Nephron progenitor cell (in vitro differentiated cells): ENCODE measurements at regions not wholly inside any gene's neighbourhood (a gene's known extent, or its start where the extent isn't known, plus 50 kb on each side); places are given as distances from the start of the nearest gene placed in this dataset.

Source experiments
- DNase-seq: peaks from one replicate; pipeline ENCODE4 v3.0.0; 2021
- H3K27ac Mint-ChIP-seq: 2 replicates; pipeline ENCODE4 v1.8.0; 2021; ENCODE audit warnings: mild to moderate bottlenecking, moderate library complexity, mixed read lengths
- H3K27me3 Mint-ChIP-seq: 2 replicates; pipeline ENCODE4 v1.8.0; 2021; ENCODE audit warnings: mild to moderate bottlenecking, low read depth, mixed read lengths; ENCODE audit not compliant: poor library complexity
- H3K36me3 Mint-ChIP-seq: 2 replicates; pipeline ENCODE4 v1.8.0; 2021; ENCODE audit warnings: low read depth, mixed read lengths
- H3K4me1 Mint-ChIP-seq: 2 replicates; pipeline ENCODE4 v1.8.0; 2021; ENCODE audit warnings: mixed read lengths
- H3K4me3 Mint-ChIP-seq: 2 replicates; pipeline ENCODE4 v1.8.0; 2021; ENCODE audit warnings: mild to moderate bottlenecking, moderate library complexity, mixed read lengths
- H3K9me3 Mint-ChIP-seq: 2 replicates; pipeline ENCODE4 v1.8.0; 2021; ENCODE audit warnings: mild to moderate bottlenecking, moderate library complexity, mixed read lengths
- CTCF ChIP-seq: fragments of 200-600 bp; sonication (generic); IDR thresholded peaks from 2 replicates; pipeline ENCODE4 v1.5.0; 2021; ENCODE audit warnings: antibody characterized with exemption

- H3K27me3 Mint-ChIP-seq, result no peaks in the 10 kb centered on the region
- no peak for TF ChIP-seq CTCF
- H3K36me3 Mint-ChIP-seq, result peaks cover 5% of the 10 kb centered on the region
- no peak for DNase-seq
- no peak overlapping the region for H3K27ac Mint-ChIP-seq
- H3K4me3 Mint-ChIP-seq, result no peak overlapping the region
- peaks cover 18% of the 10 kb centered on the region for H3K9me3 Mint-ChIP-seq
- H3K4me1 Mint-ChIP-seq, result no peaks in the 10 kb centered on the region
Measured at GRCh38 chr13:104385404-104385803, 1319.2 kb upstream of the SLC10A2 start.

GRCh38 chr13:104382951-104383350, 1316.7 kb upstream of the SLC10A2 start:
- no peak for TF ChIP-seq CTCF
- Mint-ChIP-seq H3K27me3 (no peaks in the 10 kb centered on the region), H3K9me3 (peaks cover 5% of the 10 kb centered on the region), H3K4me1 (no peaks in the 10 kb centered on the region), H3K4me3 (no peak overlapping the region), H3K27ac (no peak overlapping the region), H3K36me3 (peaks cover 3% of the 10 kb centered on the region)
- no peak for DNase-seq

GRCh38 chr13:104376588-104376987, 1310.4 kb upstream of the SLC10A2 start:
- no peak for DNase-seq
- Mint-ChIP-seq H3K4me3 (no peak overlapping the region), H3K36me3 (no peaks in the 10 kb centered on the region), H3K9me3 (no peaks in the 10 kb centered on the region), H3K4me1 (no peaks in the 10 kb centered on the region), H3K27ac (no peak overlapping the region), H3K27me3 (peaks cover 3% of the 10 kb centered on the region)
- no peak for TF ChIP-seq CTCF

- H3K36me3 Mint-ChIP-seq, result no peaks in the 10 kb centered on the region
- H3K27me3 Mint-ChIP-seq, result peaks cover 3% of the 10 kb centered on the region
- H3K4me1 Mint-ChIP-seq, result no peaks in the 10 kb centered on the region
- TF ChIP-seq CTCF, result no peak
- no peak for DNase-seq
- no peak overlapping the region for H3K27ac Mint-ChIP-seq
- H3K4me3 Mint-ChIP-seq, result no peak overlapping the region
- no peaks in the 10 kb centered on the region for H3K9me3 Mint-ChIP-seq
Measured at GRCh38 chr13:104375614-104376013, 1309.4 kb upstream of the SLC10A2 start.

- Mint-ChIP-seq H3K27me3 (peaks cover 3% of the 10 kb centered on the region), H3K4me3 (no peak overlapping the region), H3K9me3 (no peaks in the 10 kb centered on the region), H3K4me1 (no peaks in the 10 kb centered on the region), H3K36me3 (no peaks in the 10 kb centered on the region), H3K27ac (no peak overlapping the region)
- no peak for TF ChIP-seq CTCF
- no peak for DNase-seq
Measured at GRCh38 chr13:104372095-104372655, 1306.0 kb upstream of the SLC10A2 start.

- H3K9me3 Mint-ChIP-seq, result no peaks in the 10 kb centered on the region
- no peaks in the 10 kb centered on the region for H3K36me3 Mint-ChIP-seq
- H3K4me3 Mint-ChIP-seq, result no peak overlapping the region
- no peak for TF ChIP-seq CTCF
- H3K4me1 Mint-ChIP-seq, result no peaks in the 10 kb centered on the region
- no peak overlapping the region for H3K27ac Mint-ChIP-seq
- H3K27me3 Mint-ChIP-seq, result no peaks in the 10 kb centered on the region
- DNase-seq, result no peak
Measured at GRCh38 chr13:104365430-104365829, 1299.2 kb upstream of the SLC10A2 start.
